Kidney epithelial cell (primary cell): ENCODE measurements at regions not wholly inside any gene's neighbourhood (a gene's known extent, or its start where the extent isn't known, plus 50 kb on each side); places are given as distances from the start of the nearest gene placed in this dataset.
"Not testable (repeated sequence)": the region's sequence is repeated elsewhere in the genome, so short reads cannot be mapped to it uniquely, and the experiment has no call there.

Source experiments
- DNase-seq: peaks from one replicate; pipeline ENCODE4 v3.0.0-alpha.2; 2010; ENCODE audit warnings: low read depth
- H3K27me3 ChIP-seq: 2 replicates; pipeline ENCODE4 v1.6.0; 2011; ENCODE audit warnings: low read length; ENCODE audit not compliant: control insufficient read depth, insufficient read depth
- H3K36me3 ChIP-seq: 2 replicates; pipeline ENCODE4 v1.5.1; 2011; ENCODE audit warnings: low read length; ENCODE audit not compliant: control insufficient read depth, insufficient read depth
- H3K4me3 ChIP-seq: 2 replicates; pipeline ENCODE4 v1.5.1; 2011; ENCODE audit warnings: low read depth, mild to moderate bottlenecking, control low read depth, low read length
- CTCF ChIP-seq: IDR thresholded peaks from 2 replicates; pipeline ENCODE4 v1.5.1; 2011; ENCODE audit warnings: mild to moderate bottlenecking, moderate library complexity, low read length, control low read depth, inconsistent platforms; ENCODE audit not compliant: insufficient read depth, poor library complexity, severe bottlenecking

- TF ChIP-seq CTCF, result no peak
- H3K27me3 ChIP-seq, result no peaks in the 10 kb centered on the region
- no peak overlapping the region for H3K4me3 ChIP-seq
- DNase-seq, result no peak
- H3K36me3 ChIP-seq, result no peaks in the 10 kb centered on the region
Measured at GRCh38 chr2:201542291-201542690, 90.8 kb downstream of the STRADB start.

- not testable (repeated sequence) for H3K27me3 ChIP-seq, DNase-seq, H3K36me3 ChIP-seq, H3K4me3 ChIP-seq
Measured at GRCh38 chr2:201539271-201539670, 87.7 kb downstream of the STRADB start.

- H3K36me3 ChIP-seq, result no peaks in the 10 kb centered on the region
- no peak for DNase-seq
- TF ChIP-seq CTCF, result no peak
- H3K27me3 ChIP-seq, result no peaks in the 10 kb centered on the region
- H3K4me3 ChIP-seq, result no peak overlapping the region
Measured at GRCh38 chr2:201538025-201538424, 86.5 kb downstream of the STRADB start.

GRCh38 chr2:201536754-201537153, 85.2 kb downstream of the STRADB start:
- no peaks in the 10 kb centered on the region for H3K36me3 ChIP-seq
- H3K27me3 ChIP-seq, result no peaks in the 10 kb centered on the region
- DNase-seq, result no peak
- TF ChIP-seq CTCF, result no peak
- H3K4me3 ChIP-seq, result no peak overlapping the region

- Histone ChIP-seq H3K36me3 (no peaks in the 10 kb centered on the region), H3K4me3 (no peak overlapping the region), H3K27me3 (no peaks in the 10 kb centered on the region)
- no peak for DNase-seq
- no peak for TF ChIP-seq CTCF
Measured at GRCh38 chr2:201536046-201536445, 84.5 kb downstream of the STRADB start.

- peak; percentile 57 for DNase-seq
- H3K36me3 ChIP-seq, result no peaks in the 10 kb centered on the region
- TF ChIP-seq CTCF, result no peak
- no peaks in the 10 kb centered on the region for H3K27me3 ChIP-seq
- no peak overlapping the region for H3K4me3 ChIP-seq
Measured at GRCh38 chr2:201532686-201533304, 81.3 kb downstream of the STRADB start.
